ENCODE measurements at regions not wholly inside any gene's neighbourhood (a gene's known extent, or its start where the extent isn't known, plus 50 kb on each side); places are given as distances from the start of the nearest gene placed in this dataset.
"Not testable (repeated sequence)": the region's sequence is repeated elsewhere in the genome, so short reads cannot be mapped to it uniquely, and the experiment has no call there.

DNA sequence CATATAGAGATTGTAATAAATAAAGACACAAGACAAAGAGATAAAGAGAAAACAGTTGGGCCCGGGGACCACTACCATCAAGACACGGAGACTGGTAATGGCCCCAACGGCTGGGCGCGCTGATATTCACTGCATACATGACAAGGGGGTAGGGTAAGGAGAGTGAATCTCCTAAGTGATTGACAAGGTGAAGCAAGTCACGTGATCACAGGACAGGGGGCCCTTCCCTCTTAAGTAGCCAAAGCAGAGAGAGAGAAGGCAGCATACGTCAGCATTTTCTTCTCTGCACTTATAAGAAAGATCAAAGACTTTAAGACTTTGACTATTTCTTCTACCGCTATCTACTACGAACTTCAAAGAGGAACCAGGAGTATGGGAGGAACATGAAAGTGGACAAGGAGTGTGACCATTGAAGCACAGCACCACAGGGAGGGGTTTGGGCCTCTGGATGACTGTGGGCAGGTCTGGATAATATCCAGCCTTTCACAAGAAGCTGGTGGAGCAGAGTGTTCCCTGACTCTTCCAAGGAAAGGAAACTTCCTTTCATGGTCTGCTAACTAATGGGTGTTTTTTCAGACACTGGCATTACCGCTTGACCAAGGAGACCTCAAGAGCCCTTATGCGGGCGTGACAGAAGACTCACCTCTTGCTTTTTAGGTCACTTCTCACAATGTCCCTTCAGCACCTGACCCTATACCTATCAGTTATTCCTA, 75.6 kb downstream of the MRPL39 start:
- H3K27ac ChIP-seq (ENCODE audit: low read depth in 1 of 2, low read length in 1 of 2); H3K27me3 ChIP-seq (ENCODE audit: control insufficient read depth in 2 of 2, insufficient read depth in 1 of 2, low read length in 1 of 2); DNase-seq (ENCODE audit: low read depth in 6 of 9, low spot score in 9 of 9); H3K4me3 ChIP-seq (ENCODE audit: low read length in 2 of 2); H3K9me3 ChIP-seq (ENCODE audit: control insufficient read depth in 2 of 2, insufficient read depth in 1 of 2, low read length in 1 of 2); H3K4me1 ChIP-seq (ENCODE audit: control insufficient read depth in 2 of 2, insufficient read depth in 2 of 2, low read length in 2 of 2); H3K36me3 ChIP-seq (ENCODE audit: control insufficient read depth in 2 of 2, insufficient read depth in 2 of 2, low read length in 1 of 2): not testable (repeated sequence)
- 98% methylated on average over 12 of the region's 12 CpGs for WGBS

DNA sequence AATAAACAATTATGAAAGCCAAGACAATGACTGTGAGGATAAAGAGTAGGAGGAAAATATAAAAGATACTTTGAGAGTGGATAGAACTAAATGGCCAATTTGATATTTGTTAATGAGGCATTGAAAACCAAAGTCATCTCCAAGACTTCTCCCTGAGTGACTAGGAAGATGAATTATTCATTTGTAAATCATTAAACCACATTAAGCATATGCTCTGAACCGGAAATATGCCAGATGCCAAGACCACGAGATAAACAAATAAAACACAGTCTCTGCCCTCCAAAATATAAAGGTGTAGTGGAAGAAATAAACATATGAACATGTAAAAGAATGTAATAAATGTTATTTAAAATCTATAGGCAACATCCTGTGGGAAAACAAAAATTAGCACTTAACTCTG, 78.8 kb downstream of the MRPL39 start:
- no peak for DNase-seq (ENCODE audit: low read depth in 6 of 9, low spot score in 9 of 9)
- Histone ChIP-seq H3K27me3 (ENCODE audit: control insufficient read depth in 2 of 2, insufficient read depth in 1 of 2, low read length in 1 of 2) (no peaks in the 10 kb centered on the region), H3K9me3 (ENCODE audit: control insufficient read depth in 2 of 2, insufficient read depth in 1 of 2, low read length in 1 of 2) (no peaks in the 10 kb centered on the region), H3K4me3 (ENCODE audit: low read length in 2 of 2) (no peak overlapping the region), H3K27ac (ENCODE audit: low read depth in 1 of 2, low read length in 1 of 2) (no peak overlapping the region), H3K4me1 (ENCODE audit: control insufficient read depth in 2 of 2, insufficient read depth in 2 of 2, low read length in 2 of 2) (no peaks in the 10 kb centered on the region), H3K36me3 (ENCODE audit: control insufficient read depth in 2 of 2, insufficient read depth in 2 of 2, low read length in 1 of 2) (no peaks in the 10 kb centered on the region)
- WGBS: 82% methylated on average over 2 of the region's 2 CpGs

- no peaks in the 10 kb centered on the region for H3K27me3 ChIP-seq (ENCODE audit: control insufficient read depth in 2 of 2, insufficient read depth in 1 of 2, low read length in 1 of 2)
- no peak for DNase-seq (ENCODE audit: low read depth in 6 of 9, low spot score in 9 of 9)
- 97% methylated on average over 3 of the region's 3 CpGs for WGBS
- H3K9me3 ChIP-seq (ENCODE audit: control insufficient read depth in 2 of 2, insufficient read depth in 1 of 2, low read length in 1 of 2): no peaks in the 10 kb centered on the region
- no peaks in the 10 kb centered on the region for H3K36me3 ChIP-seq (ENCODE audit: control insufficient read depth in 2 of 2, insufficient read depth in 2 of 2, low read length in 1 of 2)
- H3K27ac ChIP-seq (ENCODE audit: low read depth in 1 of 2, low read length in 1 of 2): no peak overlapping the region
- H3K4me1 ChIP-seq (ENCODE audit: control insufficient read depth in 2 of 2, insufficient read depth in 2 of 2, low read length in 2 of 2): no peaks in the 10 kb centered on the region
- H3K4me3 ChIP-seq (ENCODE audit: low read length in 2 of 2): no peak overlapping the region
Observed at GRCh38 chr21:25518491-25518911, 88.8 kb downstream of the MRPL39 start.

DNA sequence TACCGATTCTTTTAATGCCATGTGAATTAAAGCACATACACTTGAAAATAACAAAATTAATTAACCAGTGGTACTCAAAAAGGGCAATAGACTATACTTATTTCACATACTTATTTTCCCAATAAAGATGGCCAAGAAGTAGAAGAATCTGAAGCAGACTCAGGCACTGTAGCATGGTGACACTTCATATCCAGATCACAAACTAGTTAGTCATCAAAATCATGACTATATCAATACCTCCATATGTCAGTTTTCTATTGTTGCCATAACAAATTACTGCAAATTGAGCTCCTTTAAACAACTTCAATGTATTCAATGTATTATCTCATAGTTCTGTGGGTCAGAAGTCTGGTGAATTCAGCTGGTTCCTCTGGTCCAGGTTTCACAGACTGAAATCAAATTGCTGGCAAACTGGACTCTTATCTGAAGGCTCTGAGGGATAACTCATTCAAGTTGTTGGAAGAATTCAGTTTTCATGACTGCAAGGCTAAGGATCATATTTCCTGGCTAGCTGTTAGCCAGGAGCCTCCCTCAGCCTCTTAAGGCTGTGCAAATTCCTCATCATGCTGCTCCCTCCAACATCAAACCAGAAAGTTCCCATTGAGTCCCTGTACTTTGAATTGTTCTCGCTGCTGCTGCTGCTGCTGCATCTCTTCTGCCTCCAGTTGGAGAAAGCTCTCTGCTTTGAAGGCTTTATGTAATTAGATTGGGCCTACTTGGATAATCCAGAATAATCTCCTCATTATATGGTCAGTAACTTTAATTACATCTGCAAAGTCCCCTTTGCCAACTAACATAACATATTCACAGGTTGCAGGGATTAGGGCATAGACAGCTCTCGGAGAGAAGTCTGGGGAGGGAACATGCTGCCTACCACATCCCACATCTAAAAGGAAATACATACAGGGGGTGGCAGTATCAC, 91.5 kb downstream of the MRPL39 start:
- Histone ChIP-seq H3K27ac (ENCODE audit: low read depth in 1 of 2, low read length in 1 of 2) (no peak overlapping the region), H3K4me1 (ENCODE audit: control insufficient read depth in 2 of 2, insufficient read depth in 2 of 2, low read length in 2 of 2) (no peaks in the 10 kb centered on the region), H3K9me3 (ENCODE audit: control insufficient read depth in 2 of 2, insufficient read depth in 1 of 2, low read length in 1 of 2) (no peaks in the 10 kb centered on the region), H3K4me3 (ENCODE audit: low read length in 2 of 2) (no peak overlapping the region), H3K27me3 (ENCODE audit: control insufficient read depth in 2 of 2, insufficient read depth in 1 of 2, low read length in 1 of 2) (no peaks in the 10 kb centered on the region), H3K36me3 (ENCODE audit: control insufficient read depth in 2 of 2, insufficient read depth in 2 of 2, low read length in 1 of 2) (no peaks in the 10 kb centered on the region)
- DNase-seq (ENCODE audit: low read depth in 6 of 9, low spot score in 9 of 9): no peak
- WGBS: 98% methylated on average over 3 of the region's 3 CpGs

GRCh38 chr21:25513810-25514209, 93.5 kb downstream of the MRPL39 start:
- no peaks in the 10 kb centered on the region for H3K4me1 ChIP-seq (ENCODE audit: control insufficient read depth in 2 of 2, insufficient read depth in 2 of 2, low read length in 2 of 2)
- WGBS: 97% methylated on average over 5 of the region's 5 CpGs
- DNase-seq (ENCODE audit: low read depth in 6 of 9, low spot score in 9 of 9): no peak

GRCh38 chr21:25512095-25513081, 94.9 kb downstream of the MRPL39 start:
- WGBS: 98% methylated on average over 7 of the region's 7 CpGs

More at GRCh38 chr21:25513810-25514209, 93.5 kb downstream of the MRPL39 start:
- Histone ChIP-seq H3K4me3 (ENCODE audit: low read length in 2 of 2) (no peak overlapping the region), H3K9me3 (ENCODE audit: control insufficient read depth in 2 of 2, insufficient read depth in 1 of 2, low read length in 1 of 2) (no peaks in the 10 kb centered on the region), H3K36me3 (ENCODE audit: control insufficient read depth in 2 of 2, insufficient read depth in 2 of 2, low read length in 1 of 2) (no peaks in the 10 kb centered on the region), H3K27ac (ENCODE audit: low read depth in 1 of 2, low read length in 1 of 2) (no peak overlapping the region), H3K27me3 (ENCODE audit: control insufficient read depth in 2 of 2, insufficient read depth in 1 of 2, low read length in 1 of 2) (no peaks in the 10 kb centered on the region)

DNA sequence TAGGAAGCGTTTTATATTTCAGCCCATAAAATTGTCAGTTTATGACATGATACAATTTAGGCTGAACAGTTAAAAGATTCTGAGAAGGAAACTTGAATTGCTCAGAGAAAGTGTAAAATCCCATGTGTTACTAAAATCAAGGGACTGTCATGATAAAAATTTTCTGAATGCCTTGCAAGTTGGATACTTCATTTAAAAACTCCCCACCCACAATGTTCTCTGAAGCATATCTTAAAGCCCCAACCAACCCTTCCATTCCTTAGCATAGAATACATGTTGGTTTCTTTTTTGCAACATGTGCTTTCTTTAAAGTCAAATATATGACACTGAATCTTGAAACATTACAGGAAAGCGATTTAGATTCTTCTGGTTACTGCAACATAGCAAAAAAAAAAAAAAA, 97.4 kb downstream of the MRPL39 start:
- H3K9me3 ChIP-seq (ENCODE audit: control insufficient read depth in 2 of 2, insufficient read depth in 1 of 2, low read length in 1 of 2): no peaks in the 10 kb centered on the region
- H3K27me3 ChIP-seq (ENCODE audit: control insufficient read depth in 2 of 2, insufficient read depth in 1 of 2, low read length in 1 of 2): no peaks in the 10 kb centered on the region
- H3K27ac ChIP-seq (ENCODE audit: low read depth in 1 of 2, low read length in 1 of 2): no peak overlapping the region
- no peak for DNase-seq (ENCODE audit: low read depth in 6 of 9, low spot score in 9 of 9)
- WGBS: 47% methylated on average over 2 of the region's 2 CpGs
- H3K36me3 ChIP-seq (ENCODE audit: control insufficient read depth in 2 of 2, insufficient read depth in 2 of 2, low read length in 1 of 2): no peaks in the 10 kb centered on the region
- no peak overlapping the region for H3K4me3 ChIP-seq (ENCODE audit: low read length in 2 of 2)
- no peaks in the 10 kb centered on the region for H3K4me1 ChIP-seq (ENCODE audit: control insufficient read depth in 2 of 2, insufficient read depth in 2 of 2, low read length in 2 of 2)

More at GRCh38 chr21:25512095-25513081, 94.9 kb downstream of the MRPL39 start:
- Histone ChIP-seq H3K27me3 (ENCODE audit: control insufficient read depth in 2 of 2, insufficient read depth in 1 of 2, low read length in 1 of 2) (no peaks in the 10 kb centered on the region), H3K36me3 (ENCODE audit: control insufficient read depth in 2 of 2, insufficient read depth in 2 of 2, low read length in 1 of 2) (no peaks in the 10 kb centered on the region), H3K27ac (ENCODE audit: low read depth in 1 of 2, low read length in 1 of 2) (no peak overlapping the region), H3K4me3 (ENCODE audit: low read length in 2 of 2) (no peak overlapping the region), H3K4me1 (ENCODE audit: control insufficient read depth in 2 of 2, insufficient read depth in 2 of 2, low read length in 2 of 2) (no peaks in the 10 kb centered on the region), H3K9me3 (ENCODE audit: control insufficient read depth in 2 of 2, insufficient read depth in 1 of 2, low read length in 1 of 2) (no peaks in the 10 kb centered on the region)
- DNase-seq (ENCODE audit: low read depth in 6 of 9, low spot score in 9 of 9): no peak

DNA sequence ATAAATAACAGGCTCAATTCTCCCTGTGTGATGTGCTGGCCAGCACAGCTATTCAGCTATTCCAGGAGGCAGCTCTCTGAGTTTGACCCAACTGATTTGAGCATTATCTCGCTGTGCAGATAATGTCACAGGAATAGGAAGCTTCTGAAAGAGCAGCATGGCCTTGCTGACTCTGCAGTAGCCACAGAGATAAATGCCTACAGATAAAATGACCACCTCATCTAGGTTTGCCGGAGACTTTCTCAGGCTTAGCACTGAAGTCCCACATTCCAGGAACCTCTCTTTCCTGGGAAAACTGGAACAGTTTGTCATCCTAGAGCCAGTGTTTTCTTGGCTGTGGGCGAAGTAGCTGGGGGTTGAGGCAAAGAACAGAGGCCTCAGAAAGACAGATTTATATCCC, 98.9 kb downstream of the MRPL39 start:
- Histone ChIP-seq H3K9me3 (ENCODE audit: control insufficient read depth in 2 of 2, insufficient read depth in 1 of 2, low read length in 1 of 2) (no peaks in the 10 kb centered on the region), H3K27ac (ENCODE audit: low read depth in 1 of 2, low read length in 1 of 2) (no peak overlapping the region), H3K4me1 (ENCODE audit: control insufficient read depth in 2 of 2, insufficient read depth in 2 of 2, low read length in 2 of 2) (no peaks in the 10 kb centered on the region), H3K27me3 (ENCODE audit: control insufficient read depth in 2 of 2, insufficient read depth in 1 of 2, low read length in 1 of 2) (no peaks in the 10 kb centered on the region), H3K4me3 (ENCODE audit: low read length in 2 of 2) (no peak overlapping the region), H3K36me3 (ENCODE audit: control insufficient read depth in 2 of 2, insufficient read depth in 2 of 2, low read length in 1 of 2) (no peaks in the 10 kb centered on the region)
- 96% methylated on average over 3 of the region's 3 CpGs for WGBS
- DNase-seq (ENCODE audit: low read depth in 6 of 9, low spot score in 9 of 9): no peak
